Suprapubic skin (tissue), 3 donors: ENCODE measurements at regions not wholly inside any gene's neighbourhood (a gene's known extent, or its start where the extent isn't known, plus 50 kb on each side); places are given as distances from the start of the nearest gene placed in this dataset.

Experiments used
- POLR2AphosphoS5 ChIP-seq, 3 donors: sonication (generic); formaldehyde crosslinking; IDR thresholded peaks; one replicate each; pipeline ENCODE4 v1.6.1; 2017; ENCODE audit warnings: antibody characterized with exemption in 3 of 3
- TF ChIP-seq, protein P1 (sequence below), 2 donors: fragments of 200-600 bp in 1 of 2; fragments of 450-650 bp in 1 of 2; sonication (generic) in 1 of 2; IDR thresholded peaks; one replicate each; pipeline ENCODE4 v1.5.1; 2016 to 2019; ENCODE audit warnings: antibody characterized with exemption in 2 of 2, mild to moderate bottlenecking in 1 of 2, moderate library complexity in 1 of 2

DNA sequence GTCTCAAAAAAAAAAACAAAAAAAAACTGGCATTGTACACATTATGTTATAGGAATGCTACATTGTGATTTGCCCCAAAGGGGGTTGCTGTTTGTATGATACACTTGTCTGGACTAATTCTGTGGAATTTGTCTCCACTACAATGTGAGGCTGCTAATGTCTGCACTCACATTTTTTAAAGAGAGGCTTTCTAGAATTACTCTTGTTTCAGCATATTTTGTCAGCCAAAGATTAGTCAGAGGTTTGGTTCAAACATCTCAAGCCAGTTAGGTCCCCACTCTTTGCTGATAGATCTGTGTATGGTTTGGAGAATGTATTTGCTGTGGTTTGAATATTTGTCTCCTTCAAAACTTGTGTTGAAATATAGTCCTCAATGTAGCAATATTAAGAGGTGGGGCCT lies 59.3 kb upstream of the ZNF169 start:
- TF ChIP-seq POLR2AphosphoS5 (IDR thresholded peaks at IDR 0.05) = no peak
- TF ChIP-seq, protein P1, sequence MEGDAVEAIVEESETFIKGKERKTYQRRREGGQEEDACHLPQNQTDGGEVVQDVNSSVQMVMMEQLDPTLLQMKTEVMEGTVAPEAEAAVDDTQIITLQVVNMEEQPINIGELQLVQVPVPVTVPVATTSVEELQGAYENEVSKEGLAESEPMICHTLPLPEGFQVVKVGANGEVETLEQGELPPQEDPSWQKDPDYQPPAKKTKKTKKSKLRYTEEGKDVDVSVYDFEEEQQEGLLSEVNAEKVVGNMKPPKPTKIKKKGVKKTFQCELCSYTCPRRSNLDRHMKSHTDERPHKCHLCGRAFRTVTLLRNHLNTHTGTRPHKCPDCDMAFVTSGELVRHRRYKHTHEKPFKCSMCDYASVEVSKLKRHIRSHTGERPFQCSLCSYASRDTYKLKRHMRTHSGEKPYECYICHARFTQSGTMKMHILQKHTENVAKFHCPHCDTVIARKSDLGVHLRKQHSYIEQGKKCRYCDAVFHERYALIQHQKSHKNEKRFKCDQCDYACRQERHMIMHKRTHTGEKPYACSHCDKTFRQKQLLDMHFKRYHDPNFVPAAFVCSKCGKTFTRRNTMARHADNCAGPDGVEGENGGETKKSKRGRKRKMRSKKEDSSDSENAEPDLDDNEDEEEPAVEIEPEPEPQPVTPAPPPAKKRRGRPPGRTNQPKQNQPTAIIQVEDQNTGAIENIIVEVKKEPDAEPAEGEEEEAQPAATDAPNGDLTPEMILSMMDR (IDR thresholded peaks at IDR 0.05) = no peak
